PFSK-1 (cell line): ENCODE measurements at regions not wholly inside any gene's neighbourhood (a gene's known extent, or its start where the extent isn't known, plus 50 kb on each side); places are given as distances from the start of the nearest gene placed in this dataset.

Experiments
- FOXP2 ChIP-seq: optimal IDR thresholded peaks from 2 replicates; pipeline ENCODE3; 2011; ENCODE audit warnings: borderline replicate concordance, control low read depth, inconsistent platforms; ENCODE audit not compliant: insufficient read depth; ENCODE audit errors: extremely low read length, extremely low read depth
- POLR2AphosphoS5 ChIP-seq: IDR thresholded peaks from 2 replicates; pipeline ENCODE4 v1.6.1; 2012; ENCODE audit warnings: low read depth, mild to moderate bottlenecking, control low read depth, low read length, moderate library complexity
- REST ChIP-seq, 2 experiments: IDR thresholded peaks; 2 replicates each; pipeline versions ENCODE4 v1.6.1 to v1.8.0; 2011 to 2012; ENCODE audit warnings: low read depth in 2 of 2, low read length in 2 of 2, control low read depth in 1 of 2, inconsistent platforms in 1 of 2, mild to moderate bottlenecking in 1 of 2, moderate library complexity in 1 of 2; ENCODE audit not compliant: insufficient read depth in 1 of 2
- SIN3A ChIP-seq: IDR thresholded peaks from 2 replicates; pipeline ENCODE4 v1.6.1; 2012; ENCODE audit warnings: mild to moderate bottlenecking, low read length, moderate library complexity, borderline replicate concordance; ENCODE audit not compliant: insufficient read depth
- TAF1 ChIP-seq: IDR thresholded peaks from 2 replicates; pipeline ENCODE4 v1.6.1; 2012; ENCODE audit warnings: low read length, control low read depth, borderline replicate concordance; ENCODE audit not compliant: insufficient read depth

GRCh38 chr10:94220717-94221116 is 142.0 kb downstream of the NOC3L start:
- TF ChIP-seq POLR2AphosphoS5 (no peak), TAF1 (no peak), REST (IDR thresholded peaks at IDR 0.05; ENCODE audit: insufficient read depth in 1 of 2, low read depth in 2 of 2, low read length in 2 of 2) (no peak), SIN3A (no peak), FOXP2 (no peak)
